ENCODE measurements at regions not wholly inside any gene's neighbourhood (a gene's known extent, or its start where the extent isn't known, plus 50 kb on each side); places are given as distances from the start of the nearest gene placed in this dataset.

DNA sequence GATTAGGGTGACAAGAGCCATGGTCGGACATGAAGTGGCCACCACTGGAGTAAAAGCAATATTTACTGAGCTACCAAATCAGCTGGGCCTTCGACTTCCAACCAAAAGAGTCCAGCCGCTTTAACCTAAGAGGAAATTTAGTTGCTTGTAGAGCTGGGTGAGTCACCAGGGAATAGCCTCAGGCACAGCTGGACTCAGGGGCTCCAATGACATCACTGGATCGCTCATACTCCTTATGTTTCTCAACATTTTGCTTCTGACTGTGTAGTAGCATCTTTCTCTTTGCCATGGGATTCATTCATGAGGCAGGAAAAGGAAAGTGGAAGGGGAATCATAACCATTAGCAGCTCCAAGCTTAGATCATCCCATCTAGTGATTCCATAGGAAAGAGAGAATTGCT is 664.4 kb downstream of the MATN1 start:
- no peak overlapping the region for H3K4me3 ChIP-seq (ENCODE audit: low read depth, low read length)
- TF ChIP-seq, protein P1, sequence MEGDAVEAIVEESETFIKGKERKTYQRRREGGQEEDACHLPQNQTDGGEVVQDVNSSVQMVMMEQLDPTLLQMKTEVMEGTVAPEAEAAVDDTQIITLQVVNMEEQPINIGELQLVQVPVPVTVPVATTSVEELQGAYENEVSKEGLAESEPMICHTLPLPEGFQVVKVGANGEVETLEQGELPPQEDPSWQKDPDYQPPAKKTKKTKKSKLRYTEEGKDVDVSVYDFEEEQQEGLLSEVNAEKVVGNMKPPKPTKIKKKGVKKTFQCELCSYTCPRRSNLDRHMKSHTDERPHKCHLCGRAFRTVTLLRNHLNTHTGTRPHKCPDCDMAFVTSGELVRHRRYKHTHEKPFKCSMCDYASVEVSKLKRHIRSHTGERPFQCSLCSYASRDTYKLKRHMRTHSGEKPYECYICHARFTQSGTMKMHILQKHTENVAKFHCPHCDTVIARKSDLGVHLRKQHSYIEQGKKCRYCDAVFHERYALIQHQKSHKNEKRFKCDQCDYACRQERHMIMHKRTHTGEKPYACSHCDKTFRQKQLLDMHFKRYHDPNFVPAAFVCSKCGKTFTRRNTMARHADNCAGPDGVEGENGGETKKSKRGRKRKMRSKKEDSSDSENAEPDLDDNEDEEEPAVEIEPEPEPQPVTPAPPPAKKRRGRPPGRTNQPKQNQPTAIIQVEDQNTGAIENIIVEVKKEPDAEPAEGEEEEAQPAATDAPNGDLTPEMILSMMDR (IDR thresholded peaks at IDR 0.05; ENCODE audit: low read depth, low read length), result no peak
- no peak for TF ChIP-seq POLR2A (IDR thresholded peaks at IDR 0.05; ENCODE audit: extremely low read depth, insufficient read length)
- no peak for TF ChIP-seq MYC (IDR thresholded peaks at IDR 0.05; ENCODE audit: low read depth, low read length)
- TF ChIP-seq, protein P2, sequence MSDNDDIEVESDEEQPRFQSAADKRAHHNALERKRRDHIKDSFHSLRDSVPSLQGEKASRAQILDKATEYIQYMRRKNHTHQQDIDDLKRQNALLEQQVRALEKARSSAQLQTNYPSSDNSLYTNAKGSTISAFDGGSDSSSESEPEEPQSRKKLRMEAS (IDR thresholded peaks at IDR 0.05; ENCODE audit: low read depth, low read length), result no peak
- no peak for DNase-seq (ENCODE audit: low read depth)

DNA sequence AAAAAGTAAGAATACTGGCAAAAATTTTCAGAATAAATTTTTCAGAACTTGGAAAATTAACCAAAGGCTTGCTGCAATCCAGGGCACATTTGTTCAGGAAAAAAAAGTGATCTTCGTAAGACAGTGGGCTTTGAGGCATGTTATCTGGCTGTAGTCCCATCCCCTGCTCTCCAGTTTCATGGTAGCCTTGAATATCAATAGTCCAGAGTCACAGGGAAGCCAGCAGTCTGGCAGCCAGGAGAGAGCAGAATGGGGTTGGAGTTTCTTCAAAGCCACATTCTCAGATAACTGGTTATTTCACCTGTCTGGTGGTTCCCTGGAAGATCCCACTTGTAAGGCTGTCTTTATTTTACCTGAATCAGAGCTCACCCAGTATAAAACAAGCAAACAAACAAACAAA is 669.3 kb downstream of the MATN1 start:
- H3K4me3 ChIP-seq (ENCODE audit: low read depth, low read length), result no peak overlapping the region
- no peak for DNase-seq (ENCODE audit: low read depth)

DNA sequence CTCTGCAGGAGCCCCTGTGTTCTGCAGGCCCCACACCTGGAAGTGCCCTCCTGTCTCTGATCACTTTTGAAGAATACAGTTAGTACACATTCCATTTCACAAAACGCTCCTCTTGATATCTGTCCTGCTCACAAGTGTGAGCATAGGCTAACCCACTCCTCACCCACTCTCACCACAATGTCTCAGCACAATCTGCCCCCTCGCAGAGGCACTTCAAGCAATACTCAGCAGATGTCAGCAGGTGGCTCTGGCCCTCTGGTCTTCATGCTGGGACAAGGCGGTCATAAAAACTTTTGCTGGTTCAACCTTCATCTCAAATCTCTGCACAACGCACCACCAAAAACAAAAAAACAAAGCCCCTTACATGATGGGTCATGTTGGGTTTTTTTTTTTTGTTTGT is 671.2 kb downstream of the MATN1 start:
- no peak for DNase-seq (ENCODE audit: low read depth)
- TF ChIP-seq POLR2A (IDR thresholded peaks at IDR 0.05; ENCODE audit: extremely low read depth, insufficient read length) (no peak), MYC (IDR thresholded peaks at IDR 0.05; ENCODE audit: low read depth, low read length) (no peak)
- TF ChIP-seq, protein P1 (IDR thresholded peaks at IDR 0.05; ENCODE audit: low read depth, low read length), result no peak
- TF ChIP-seq, protein P2 (IDR thresholded peaks at IDR 0.05; ENCODE audit: low read depth, low read length), result no peak
- H3K4me3 ChIP-seq (ENCODE audit: low read depth, low read length), result no peak overlapping the region

More for the DNA sequence above, 669.3 kb downstream of the MATN1 start:
- TF ChIP-seq POLR2A (IDR thresholded peaks at IDR 0.05; ENCODE audit: extremely low read depth, insufficient read length) (no peak), MYC (IDR thresholded peaks at IDR 0.05; ENCODE audit: low read depth, low read length) (no peak)
- TF ChIP-seq, protein P2 (IDR thresholded peaks at IDR 0.05; ENCODE audit: low read depth, low read length), result no peak
- TF ChIP-seq, protein P1 (IDR thresholded peaks at IDR 0.05; ENCODE audit: low read depth, low read length), result no peak

DNA sequence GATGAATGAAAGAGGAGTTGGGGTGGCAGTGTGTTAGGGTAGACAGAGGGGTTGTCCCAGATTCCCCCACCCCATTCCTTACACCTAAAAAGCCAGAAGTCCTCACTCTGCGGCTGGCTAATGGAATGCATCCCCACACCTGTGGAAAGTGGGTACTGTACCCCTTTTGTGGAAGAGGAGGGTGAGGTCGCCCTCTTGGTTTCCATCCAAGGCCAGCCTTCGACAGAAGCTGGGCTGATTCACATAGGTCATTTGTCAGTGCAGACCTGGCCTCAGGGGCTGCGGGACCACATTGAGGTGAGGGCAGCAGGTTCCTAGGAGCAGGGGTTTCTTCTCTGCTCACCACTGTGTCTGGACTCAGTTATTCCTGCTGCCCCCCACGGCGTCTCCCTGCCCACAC is 671.6 kb downstream of the MATN1 start:
- no peak for DNase-seq (ENCODE audit: low read depth)
- H3K4me3 ChIP-seq (ENCODE audit: low read depth, low read length), result no peak overlapping the region
- TF ChIP-seq, protein P2 (IDR thresholded peaks at IDR 0.05; ENCODE audit: low read depth, low read length), result no peak
- TF ChIP-seq, protein P1 (IDR thresholded peaks at IDR 0.05; ENCODE audit: low read depth, low read length), result no peak
- TF ChIP-seq POLR2A (IDR thresholded peaks at IDR 0.05; ENCODE audit: extremely low read depth, insufficient read length), result no peak
- TF ChIP-seq MYC (IDR thresholded peaks at IDR 0.05; ENCODE audit: low read depth, low read length), result no peak

DNA sequence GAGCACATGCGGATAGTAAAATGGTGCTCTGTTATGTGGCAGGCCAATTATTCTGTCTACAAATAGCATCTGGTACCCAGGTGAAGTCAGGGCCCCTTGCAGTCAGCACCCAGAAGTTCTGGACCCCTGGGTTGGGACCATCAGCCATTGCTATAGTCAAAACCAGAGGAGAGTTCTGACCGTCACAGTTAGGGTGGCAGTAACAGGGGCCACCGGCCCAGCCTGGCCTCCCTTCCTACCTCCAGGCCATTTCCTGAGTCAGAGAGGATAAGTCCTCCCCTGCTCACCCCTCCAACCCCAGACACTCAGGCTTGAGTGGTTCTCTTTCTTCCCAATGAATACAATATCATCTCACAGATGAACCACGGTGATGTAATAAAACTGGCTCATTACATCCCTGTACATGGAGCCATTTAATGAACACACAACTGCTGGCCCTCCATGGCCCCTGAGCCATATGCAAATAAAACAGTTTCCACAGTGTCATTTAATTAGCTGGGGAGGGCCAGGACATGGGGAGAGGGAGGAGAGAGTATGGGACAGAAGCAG is 673.6 kb downstream of the MATN1 start:
- no peak for DNase-seq (ENCODE audit: low read depth)
- TF ChIP-seq MYC (IDR thresholded peaks at IDR 0.05; ENCODE audit: low read depth, low read length) (no peak), POLR2A (IDR thresholded peaks at IDR 0.05; ENCODE audit: extremely low read depth, insufficient read length) (no peak)
- TF ChIP-seq, protein P1 (IDR thresholded peaks at IDR 0.05; ENCODE audit: low read depth, low read length), result no peak
- TF ChIP-seq, protein P2 (IDR thresholded peaks at IDR 0.05; ENCODE audit: low read depth, low read length), result no peak

More for the DNA sequence above, 673.6 kb downstream of the MATN1 start:
- H3K4me3 ChIP-seq (ENCODE audit: low read depth, low read length), result no peak overlapping the region

Data from NB4 (cell line).